Spleen (tissue), 11 donors: ENCODE measurements at regions not wholly inside any gene's neighbourhood (a gene's known extent, or its start where the extent isn't known, plus 50 kb on each side); places are given as distances from the start of the nearest gene placed in this dataset.
"Not testable (repeated sequence)": the region's sequence is repeated elsewhere in the genome, so short reads cannot be mapped to it uniquely, and the experiment has no call there.

ENCODE experiments used
- DNase-seq: peaks from one replicate; pipeline ENCODE4 v3.0.0-alpha.2; 2020
- H3K27ac ChIP-seq, 8 donors: fragments of 200-600 bp; sonication (generic) in 7 of 8; 1 replicate in 4 of 8; 2 replicates in 4 of 8; pipeline versions ENCODE4 v1.5.0 to v1.8.0; 2016 to 2021; ENCODE audit warnings: inconsistent platforms in 4 of 8, mild to moderate bottlenecking in 4 of 8, moderate library complexity in 1 of 8
- H3K27me3 ChIP-seq, 7 donors: fragments of 200-600 bp; sonication (generic) in 6 of 7; replicated peaks in 1 of 7; 1 replicate in 4 of 7; 2 replicates in 3 of 7; pipeline versions ENCODE4 v1.5.0 to v1.8.0; 2016 to 2021; ENCODE audit warnings: inconsistent platforms in 3 of 7, mild to moderate bottlenecking in 1 of 7
- H3K36me3 ChIP-seq, 6 donors: fragments of 200-600 bp; sonication (generic) in 5 of 6; 1 replicate in 4 of 6; 2 replicates in 2 of 6; pipeline versions ENCODE4 v1.5.0 to v1.8.0; 2016 to 2021; ENCODE audit warnings: inconsistent platforms in 2 of 6
- H3K4me1 ChIP-seq, 6 donors: fragments of 200-600 bp; sonication (generic) in 5 of 6; 1 replicate in 3 of 6; 2 replicates in 3 of 6; pipeline versions ENCODE4 v1.5.0 to v1.8.0; 2016 to 2021; ENCODE audit warnings: inconsistent platforms in 3 of 6
- H3K4me3 ChIP-seq, 8 donors: fragments of 200-600 bp; sonication (generic) in 7 of 8; 1 replicate in 4 of 8; 2 replicates in 4 of 8; pipeline versions ENCODE4 v1.5.0 to v1.8.0; 2016 to 2021; ENCODE audit warnings: inconsistent platforms in 4 of 8, mild to moderate bottlenecking in 4 of 8, moderate library complexity in 2 of 8
- H3K9me3 ChIP-seq, 8 donors: fragments of 200-600 bp; sonication (generic) in 7 of 8; 1 replicate in 4 of 8; 2 replicates in 4 of 8; pipeline versions ENCODE4 v1.5.0 to v1.8.0; 2016 to 2021; ENCODE audit warnings: inconsistent platforms in 4 of 8
- POLR2A ChIP-seq, 3 donors: fragments of 450-650 bp; IDR thresholded peaks; one replicate each; pipeline ENCODE4 v1.5.1; 2017; ENCODE audit warnings: antibody characterized with exemption in 3 of 3, mild to moderate bottlenecking in 1 of 3
- POLR2AphosphoS5 ChIP-seq, 3 donors: sonication (generic); formaldehyde crosslinking; IDR thresholded peaks; one replicate each; pipeline ENCODE4 v1.5.1; 2017; ENCODE audit warnings: antibody characterized with exemption in 3 of 3
- WGBS, 5 donors: extraction: QIAGEN DNeasy Blood & Tissue Kit in 3 of 5; methylation state at CpG; one replicate each; pipeline versions ENCODE4 v1.1.5 to v1.1.7; 2013 to 2018; 5-methylcytosine and 5-hydroxymethylcytosine counted together
- intact Hi-C: fragments of 100-400 bp; cut with DNase I; formaldehyde crosslinking; loops from one replicate; pipeline ENCODE4 v1.15.0; 2023; ENCODE audit warnings: low total_unique reads
- TF ChIP-seq, protein P1 (sequence below), 11 experiments: fragments of 200-600 bp in 7 of 11; fragments of 450-650 bp in 4 of 11; sonication (generic) in 4 of 11; IDR thresholded peaks in 8 of 11; conservative IDR thresholded peaks in 3 of 11; 1 replicate in 7 of 11; 2 replicates in 4 of 11; pipeline versions ENCODE4 v1.4.0 to v1.8.0; 2016 to 2021; ENCODE audit warnings: antibody characterized with exemption in 11 of 11, inconsistent platforms in 4 of 11, mild to moderate bottlenecking in 1 of 11
- donor health status: healthy with polysubstance abuse.
- donor health status: DM: no; HTN: no; CAD: no; lungs with moderate emphysema.
- donor health status: DM: no; HTN: no; CAD: no.
- donor health status: Bipolar disorder and iron deficiency.
- donor health status: healthy.
- donor health status: DM: no; HTN: no; CAD: no.
- donor health status: DM: yes; HTN: yes; CAD: no.

DNA sequence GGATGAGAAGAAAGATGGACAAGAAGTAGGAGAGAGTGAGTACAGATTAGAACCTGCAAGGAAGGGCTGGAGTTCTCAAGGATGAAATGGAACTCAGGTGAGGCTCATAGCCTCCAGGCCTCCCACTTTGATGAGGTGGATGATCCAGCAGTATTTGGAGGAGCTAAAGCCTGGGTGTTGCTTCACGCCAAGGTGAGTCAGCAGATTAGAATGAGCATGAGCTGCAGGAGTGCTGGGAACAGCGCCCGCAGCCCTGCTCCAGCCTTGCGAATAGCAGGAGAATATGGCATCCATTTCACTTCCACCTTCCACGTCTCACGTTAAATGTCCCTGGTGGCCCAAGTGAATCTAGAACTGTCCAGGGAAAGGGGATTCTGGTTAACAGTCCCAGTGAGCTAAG is 94.4 kb upstream of the CPHXL start:
- Histone ChIP-seq H3K27me3 (no peaks in the 10 kb centered on the region), H3K4me3 (no peak overlapping the region), H3K9me3 (no peaks in the 10 kb centered on the region), H3K27ac (no peak overlapping the region), H3K36me3 (no peaks in the 10 kb centered on the region), H3K4me1 (no peaks in the 10 kb centered on the region)
- WGBS, 5 donors = 90 to 98% (median 92%) methylated on average over 6 of the region's 6 CpGs
- no peak for DNase-seq
- TF ChIP-seq, protein P1, sequence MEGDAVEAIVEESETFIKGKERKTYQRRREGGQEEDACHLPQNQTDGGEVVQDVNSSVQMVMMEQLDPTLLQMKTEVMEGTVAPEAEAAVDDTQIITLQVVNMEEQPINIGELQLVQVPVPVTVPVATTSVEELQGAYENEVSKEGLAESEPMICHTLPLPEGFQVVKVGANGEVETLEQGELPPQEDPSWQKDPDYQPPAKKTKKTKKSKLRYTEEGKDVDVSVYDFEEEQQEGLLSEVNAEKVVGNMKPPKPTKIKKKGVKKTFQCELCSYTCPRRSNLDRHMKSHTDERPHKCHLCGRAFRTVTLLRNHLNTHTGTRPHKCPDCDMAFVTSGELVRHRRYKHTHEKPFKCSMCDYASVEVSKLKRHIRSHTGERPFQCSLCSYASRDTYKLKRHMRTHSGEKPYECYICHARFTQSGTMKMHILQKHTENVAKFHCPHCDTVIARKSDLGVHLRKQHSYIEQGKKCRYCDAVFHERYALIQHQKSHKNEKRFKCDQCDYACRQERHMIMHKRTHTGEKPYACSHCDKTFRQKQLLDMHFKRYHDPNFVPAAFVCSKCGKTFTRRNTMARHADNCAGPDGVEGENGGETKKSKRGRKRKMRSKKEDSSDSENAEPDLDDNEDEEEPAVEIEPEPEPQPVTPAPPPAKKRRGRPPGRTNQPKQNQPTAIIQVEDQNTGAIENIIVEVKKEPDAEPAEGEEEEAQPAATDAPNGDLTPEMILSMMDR (IDR thresholded peaks at IDR 0.05 in 8 of 11, conservative IDR thresholded peaks at IDR 0.05 in 3 of 11) = no peak
- TF ChIP-seq POLR2AphosphoS5 (IDR thresholded peaks at IDR 0.05) = no peak
- no peak for TF ChIP-seq POLR2A (IDR thresholded peaks at IDR 0.05)
- intact Hi-C loops = no loop called here

DNA sequence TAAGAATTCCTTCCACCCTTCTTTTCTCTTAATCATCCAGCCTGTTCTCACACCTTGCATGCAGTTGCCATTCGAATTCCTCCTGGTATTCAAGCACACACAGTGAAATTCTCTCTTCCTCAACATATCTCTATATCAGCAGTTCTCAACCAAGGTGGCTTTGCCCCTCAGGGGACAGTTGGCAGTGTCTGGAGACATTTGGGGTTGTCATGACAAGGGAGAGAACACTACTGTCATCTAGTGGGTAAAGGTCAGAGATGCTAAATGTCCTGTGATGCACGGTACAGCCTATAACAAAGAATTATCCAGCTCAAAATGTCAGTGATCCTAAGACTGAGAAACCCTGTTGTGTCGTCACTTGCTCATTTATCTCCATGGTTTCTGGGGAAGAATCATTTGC is 94.8 kb upstream of the CPHXL start:
- H3K9me3 ChIP-seq = peaks cover 0 to 4% (median 0%) of the 10 kb centered on the region in 8 donors
- no peak overlapping the region for H3K27ac ChIP-seq
- H3K4me3 ChIP-seq = no peak overlapping the region
- DNase-seq = no peak
- intact Hi-C loops = no loop called here
- H3K27me3 ChIP-seq = no peaks in the 10 kb centered on the region
- H3K36me3 ChIP-seq = no peaks in the 10 kb centered on the region
- H3K4me1 ChIP-seq = no peaks in the 10 kb centered on the region
- TF ChIP-seq, protein P1 (IDR thresholded peaks at IDR 0.05 in 8 of 11, conservative IDR thresholded peaks at IDR 0.05 in 3 of 11) = no peak
- TF ChIP-seq POLR2A (IDR thresholded peaks at IDR 0.05) (no peak), POLR2AphosphoS5 (IDR thresholded peaks at IDR 0.05) (no peak)
- WGBS, 5 donors = 68 to 76% (median 72%) methylated on average over 3 of the region's 3 CpGs

DNA sequence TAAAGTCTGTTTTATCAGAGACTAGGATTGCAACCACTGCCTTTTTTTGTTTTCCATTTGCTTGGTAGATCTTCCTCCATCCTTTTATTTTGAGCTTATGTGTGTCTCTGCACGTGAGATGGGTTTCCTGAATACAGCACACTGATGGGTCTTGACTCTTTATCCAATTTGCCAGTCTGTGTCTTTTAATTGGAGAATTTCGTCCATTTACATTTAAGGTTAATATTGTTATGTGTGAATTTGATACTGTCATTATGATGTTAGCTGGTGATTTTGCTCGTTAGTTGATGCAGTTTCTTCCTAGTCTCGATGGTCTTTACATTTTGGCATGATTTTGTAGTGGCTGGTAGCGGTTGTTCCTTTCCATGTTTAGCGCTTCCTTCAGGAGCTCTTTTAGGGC is 99.5 kb upstream of the CPHXL start:
- intact Hi-C loops, H3K4me1 ChIP-seq, H3K36me3 ChIP-seq, DNase-seq, H3K27me3 ChIP-seq, H3K27ac ChIP-seq, H3K4me3 ChIP-seq: not testable (repeated sequence)
- H3K9me3 ChIP-seq = peaks cover 0 to 34% (median 20%) of the 10 kb centered on the region in 8 donors
- 77 to 89% (median 86%) methylated on average over 5 to 6 of the region's 6 CpGs for WGBS, 5 donors

DNA sequence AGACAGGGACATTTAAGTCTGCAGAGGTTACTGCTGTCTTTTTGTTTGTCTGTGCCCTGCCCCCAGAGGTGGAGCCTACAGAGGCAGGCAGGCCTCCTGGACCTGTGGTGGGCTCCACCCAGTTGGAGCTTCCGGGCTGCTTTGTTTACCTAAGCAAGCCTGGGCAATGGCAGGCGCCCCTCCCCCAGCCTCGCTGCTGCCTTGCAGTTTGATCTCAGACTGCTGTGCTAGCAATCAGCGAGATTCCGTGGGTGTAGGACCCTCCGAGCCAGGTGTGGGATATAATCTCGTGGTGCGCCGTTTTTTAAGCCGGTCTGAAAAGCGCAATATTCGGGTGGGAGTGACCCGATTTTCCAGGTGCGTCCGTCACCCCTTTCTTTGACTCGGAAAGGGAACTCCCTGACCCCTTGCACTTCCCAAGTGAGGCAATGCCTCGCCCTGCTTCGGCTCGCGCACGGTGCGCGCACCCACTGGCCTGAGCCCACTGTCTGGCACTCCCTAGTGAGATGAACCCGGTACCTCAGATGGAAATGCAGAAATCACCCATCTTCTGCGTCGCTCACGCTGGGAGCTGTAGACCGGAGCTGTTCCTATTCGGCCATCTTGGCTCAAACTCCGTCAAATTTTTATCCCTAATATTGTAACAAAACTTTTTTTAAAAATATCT is 101.2 kb upstream of the CPHXL start:
- H3K4me1 ChIP-seq, H3K36me3 ChIP-seq, intact Hi-C loops, H3K27ac ChIP-seq, H3K4me3 ChIP-seq, DNase-seq, H3K27me3 ChIP-seq: not testable (repeated sequence)
- peaks cover 0 to 52% (median 29%) of the 10 kb centered on the region in 8 donors for H3K9me3 ChIP-seq
- 88 to 97% (median 95%) methylated on average over 8 to 20 of the region's 30 CpGs for WGBS, 5 donors

DNA sequence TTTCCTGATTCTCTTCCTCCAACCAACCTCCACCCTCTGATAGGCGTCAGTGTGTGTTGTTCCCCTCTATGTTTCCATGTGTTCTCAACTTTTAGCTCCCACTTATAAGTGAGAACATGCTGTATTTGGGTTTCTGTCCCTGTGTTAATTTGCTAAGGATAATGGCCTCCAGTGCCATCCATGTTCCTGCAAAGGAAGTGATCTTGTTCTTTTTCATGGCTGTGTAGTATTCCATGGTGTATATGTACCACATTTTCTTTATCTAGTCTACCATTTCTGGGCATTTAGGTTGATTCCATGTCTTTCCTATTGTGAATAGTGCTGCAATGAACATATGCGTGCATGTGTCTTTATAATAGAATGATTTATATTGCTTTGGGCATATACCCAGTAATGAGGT is 107.1 kb upstream of the CPHXL start:
- H3K4me3 ChIP-seq, intact Hi-C loops, H3K27ac ChIP-seq, H3K4me1 ChIP-seq, DNase-seq, H3K36me3 ChIP-seq: not testable (repeated sequence)
- Histone ChIP-seq H3K27me3 (peaks cover 0 to 12% (median 0%) of the 10 kb centered on the region in 7 donors), H3K9me3 (peaks cover 0 to 65% (median 37%) of the 10 kb centered on the region in 8 donors)
- WGBS, 5 donors = 91 to 96% (median 94%) methylated on average over 2 of the region's 2 CpGs
